Myocyte (in vitro differentiated cells): ENCODE measurements at regions not wholly inside any gene's neighbourhood (a gene's known extent, or its start where the extent isn't known, plus 50 kb on each side); places are given as distances from the start of the nearest gene placed in this dataset.

Experiments
- DNase-seq: peaks from one replicate; pipeline ENCODE4 v3.0.0-alpha.2; 2012; ENCODE audit warnings: low read depth

- DNase-seq, result no peak
Observed at GRCh38 chr2:60324536-60324935, 228.9 kb downstream of the BCL11A start.

GRCh38 chr2:60321816-60322215, 231.6 kb downstream of the BCL11A start:
- no peak for DNase-seq

GRCh38 chr2:60320724-60321123, 232.7 kb downstream of the BCL11A start:
- DNase-seq, result no peak

GRCh38 chr2:60319031-60319547, 234.4 kb downstream of the BCL11A start:
- no peak for DNase-seq

- no peak for DNase-seq
Observed at GRCh38 chr2:60318544-60318943, 234.9 kb downstream of the BCL11A start.

- no peak for DNase-seq
Observed at GRCh38 chr2:60317844-60318243, 235.6 kb downstream of the BCL11A start.

GRCh38 chr2:60317034-60317386, 236.4 kb downstream of the BCL11A start:
- no peak for DNase-seq

- no peak for DNase-seq
Observed at GRCh38 chr2:60316381-60317033, 236.9 kb downstream of the BCL11A start.

- DNase-seq, result no peak
Observed at GRCh38 chr2:60313470-60314172, 239.8 kb downstream of the BCL11A start.

- no peak for DNase-seq
Observed at GRCh38 chr2:60312618-60313017, 240.8 kb downstream of the BCL11A start.

- DNase-seq, result no peak
Observed at GRCh38 chr2:60311524-60311923, 241.9 kb downstream of the BCL11A start.

- DNase-seq, result no peak
Observed at GRCh38 chr2:60309941-60310660, 243.4 kb downstream of the BCL11A start.

GRCh38 chr2:60309336-60309735, 244.1 kb downstream of the BCL11A start:
- DNase-seq, result no peak

- no peak for DNase-seq
Observed at GRCh38 chr2:60306267-60306861, 247.1 kb downstream of the BCL11A start.

GRCh38 chr2:60303680-60304079, 249.8 kb downstream of the BCL11A start:
- DNase-seq, result no peak

GRCh38 chr2:60302377-60303126, 250.9 kb downstream of the BCL11A start:
- no peak for DNase-seq

- DNase-seq, result no peak
Observed at GRCh38 chr2:60301726-60302125, 251.7 kb downstream of the BCL11A start.

GRCh38 chr2:60299179-60299578, 254.3 kb downstream of the BCL11A start:
- no peak for DNase-seq

GRCh38 chr2:60298006-60298696, 255.3 kb downstream of the BCL11A start:
- no peak for DNase-seq

- no peak for DNase-seq
Observed at GRCh38 chr2:60297296-60298005, 256.0 kb downstream of the BCL11A start.
